HuH-7.5 (cell line): ENCODE measurements at regions not wholly inside any gene's neighbourhood (a gene's known extent, or its start where the extent isn't known, plus 50 kb on each side); places are given as distances from the start of the nearest gene placed in this dataset.

ENCODE experiments used
- DNase-seq: peaks from one replicate; pipeline ENCODE4 v3.0.0; 2011; ENCODE audit warnings: low spot score

DNA sequence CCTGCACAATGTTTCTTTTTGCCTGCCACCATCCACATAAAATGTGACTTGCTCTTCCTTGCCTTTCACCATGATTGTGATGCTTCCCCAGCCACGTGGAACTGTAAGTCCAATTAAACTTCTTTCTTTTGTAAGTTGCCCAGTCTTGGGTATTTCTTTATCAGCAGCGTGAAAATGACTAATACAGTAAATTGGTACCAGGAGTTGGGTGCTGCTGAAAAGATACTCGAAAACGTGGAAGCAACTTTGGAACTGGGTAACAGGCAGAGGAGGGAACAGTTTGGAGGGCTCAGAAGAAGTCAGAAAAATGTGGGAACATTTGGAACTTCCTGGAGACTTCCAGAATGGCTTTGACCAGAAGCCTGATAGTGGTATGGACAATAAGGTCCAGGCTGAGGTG, 425.3 kb downstream of the GPATCH2 start:
- no peak for DNase-seq

DNA sequence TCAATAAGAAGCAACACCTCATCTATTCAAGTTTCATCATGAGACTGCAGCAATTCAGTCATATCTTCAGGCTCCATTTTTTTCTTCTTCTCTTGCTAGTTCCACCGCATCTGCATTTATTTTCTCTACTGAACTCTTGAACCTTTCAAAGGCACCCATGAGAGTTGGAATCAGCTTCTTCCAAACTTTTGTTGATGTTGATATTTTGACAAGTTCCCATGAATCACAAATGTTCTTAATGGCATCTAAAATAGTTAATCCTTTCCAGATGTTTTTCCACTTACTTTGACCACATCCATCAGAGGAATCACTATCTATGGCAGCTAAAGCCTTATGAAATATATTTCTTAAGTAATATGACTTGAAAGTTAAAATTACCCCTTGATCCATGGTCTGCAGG, 434.3 kb downstream of the GPATCH2 start:
- DNase-seq: no peak

DNA sequence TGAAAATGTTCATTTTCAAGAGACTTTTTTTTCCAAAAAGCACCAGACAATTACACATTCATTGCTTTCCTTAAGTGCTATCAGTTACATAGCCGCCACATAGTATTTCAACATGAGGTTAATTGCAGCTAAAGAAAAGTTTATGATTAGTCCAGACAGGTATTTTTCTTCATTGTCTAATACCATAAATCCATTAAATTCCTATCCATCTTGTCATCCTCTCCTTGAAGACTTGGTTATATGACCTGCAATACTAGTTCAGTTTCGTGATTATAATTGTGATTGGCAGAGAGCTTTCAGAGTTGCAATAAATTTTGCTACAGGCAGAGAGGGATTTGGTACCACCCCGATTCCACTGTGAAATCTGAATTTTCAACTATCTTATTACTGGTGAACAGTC, 437.7 kb downstream of the GPATCH2 start:
- no peak for DNase-seq

GRCh38 chr1:217191441-217191840, 439.4 kb downstream of the GPATCH2 start:
- no peak for DNase-seq

GRCh38 chr1:217190359-217190758, 440.5 kb downstream of the GPATCH2 start:
- no peak for DNase-seq

- DNase-seq: no peak
Measured at GRCh38 chr1:217189362-217189761, 441.5 kb downstream of the GPATCH2 start.

- no peak for DNase-seq
Measured at GRCh38 chr1:217188280-217189237, 442.3 kb downstream of the GPATCH2 start.

- no peak for DNase-seq
Measured at GRCh38 chr1:217186664-217187063, 444.2 kb downstream of the GPATCH2 start.

DNA sequence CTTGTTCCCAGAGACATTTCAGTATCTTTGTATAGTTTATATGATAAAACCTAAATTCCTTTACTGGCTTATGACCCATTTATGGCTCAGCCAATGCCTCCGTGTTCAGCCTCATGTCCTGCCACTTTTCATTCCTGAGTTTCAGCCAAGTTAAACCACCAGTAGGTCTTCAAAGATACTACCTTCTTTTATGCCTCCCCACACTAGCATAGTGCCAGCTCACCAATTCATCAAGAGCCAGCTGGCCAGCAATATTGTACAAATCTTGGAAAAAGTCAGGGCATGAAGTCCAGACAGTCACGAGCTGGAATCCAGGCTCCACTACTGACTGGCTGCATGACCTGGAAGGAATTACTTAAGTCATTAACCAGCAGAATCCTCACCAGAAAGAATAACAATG, 446.0 kb downstream of the GPATCH2 start:
- no peak for DNase-seq

GRCh38 chr1:217182992-217183391, 447.9 kb downstream of the GPATCH2 start:
- no peak for DNase-seq

DNA sequence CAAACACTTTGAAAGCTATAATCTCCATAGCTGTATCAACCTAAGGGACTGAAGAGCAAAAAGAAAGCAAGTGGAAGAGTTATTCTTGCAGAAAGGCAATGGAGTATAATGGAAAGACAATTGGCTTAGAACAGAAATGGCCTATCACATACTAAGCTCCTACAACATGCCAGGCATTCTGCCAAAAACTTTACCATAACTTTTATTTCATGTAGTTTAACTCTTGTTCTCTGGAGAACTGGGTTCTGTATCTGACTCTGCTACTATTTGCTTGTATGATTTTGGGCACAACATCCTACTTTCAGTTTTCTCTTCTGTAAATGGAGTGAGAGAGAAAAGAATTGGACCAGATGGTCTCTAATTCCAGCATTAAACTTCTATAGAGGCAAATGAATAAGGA, 449.1 kb downstream of the GPATCH2 start:
- DNase-seq: no peak

- no peak for DNase-seq
Measured at GRCh38 chr1:217181176-217181746, 449.6 kb downstream of the GPATCH2 start.

DNA sequence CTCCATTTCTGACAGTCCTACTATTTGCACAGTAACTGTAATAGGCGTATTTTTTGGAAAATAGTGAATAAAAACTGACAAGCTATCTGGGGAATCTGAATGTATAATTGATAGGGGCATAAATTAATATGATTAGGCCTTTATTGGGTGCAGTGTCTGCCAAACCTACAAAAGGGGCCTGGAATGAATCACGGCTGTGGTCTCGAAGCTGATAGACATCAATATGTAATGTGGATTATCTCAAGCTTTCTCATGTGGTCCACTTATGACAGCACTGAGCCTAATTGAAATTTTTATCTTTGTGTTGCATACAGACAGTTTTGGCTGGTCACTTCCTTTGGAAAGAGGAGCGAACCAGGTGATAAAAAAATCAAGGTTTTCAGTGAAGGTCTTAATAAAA, 450.4 kb downstream of the GPATCH2 start:
- DNase-seq: no peak

- DNase-seq: no peak
Measured at GRCh38 chr1:217164403-217164802, 441.2 kb upstream of the ESRRG start.

- DNase-seq: no peak
Measured at GRCh38 chr1:217153361-217153760, 430.1 kb upstream of the ESRRG start.

DNA sequence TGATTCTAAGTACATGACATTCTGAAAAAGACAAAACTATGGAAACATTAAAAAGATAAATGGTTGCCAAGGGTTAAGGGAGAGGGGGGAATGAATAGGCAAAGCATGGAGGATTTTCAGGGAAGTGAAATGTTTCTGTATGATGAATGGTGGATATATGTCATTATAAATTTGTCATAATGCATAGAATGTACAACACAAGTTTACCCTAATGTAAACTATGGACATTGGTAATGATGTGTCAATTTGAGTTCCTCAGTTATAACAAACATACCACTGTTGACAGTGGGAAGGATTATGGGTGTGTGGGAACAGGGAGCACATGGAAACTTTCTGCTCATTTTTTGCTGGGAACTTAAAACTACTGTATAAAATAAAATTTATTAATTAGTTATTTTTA, 427.1 kb upstream of the ESRRG start:
- no peak for DNase-seq

GRCh38 chr1:217149791-217150190, 426.6 kb upstream of the ESRRG start:
- DNase-seq: no peak

DNA sequence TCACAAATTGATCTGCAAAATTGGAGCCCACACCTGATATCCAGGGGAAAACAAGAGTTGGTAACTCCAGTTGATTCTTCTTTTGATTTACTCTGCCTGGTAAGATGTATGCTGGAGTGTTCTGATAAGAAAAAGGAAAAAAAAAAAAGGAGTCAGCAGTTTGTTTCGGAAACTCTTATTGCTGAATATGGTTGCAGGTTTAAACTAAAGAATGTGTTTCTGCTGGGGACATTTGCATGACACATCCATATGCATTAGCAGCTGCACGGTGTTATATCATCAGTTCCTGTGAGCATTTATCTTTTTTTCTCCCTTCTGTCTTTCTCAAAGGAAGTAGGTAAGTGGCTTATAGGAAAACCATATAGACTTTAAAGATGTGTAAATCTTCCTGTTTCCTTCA, 418.5 kb upstream of the ESRRG start:
- no peak for DNase-seq

DNA sequence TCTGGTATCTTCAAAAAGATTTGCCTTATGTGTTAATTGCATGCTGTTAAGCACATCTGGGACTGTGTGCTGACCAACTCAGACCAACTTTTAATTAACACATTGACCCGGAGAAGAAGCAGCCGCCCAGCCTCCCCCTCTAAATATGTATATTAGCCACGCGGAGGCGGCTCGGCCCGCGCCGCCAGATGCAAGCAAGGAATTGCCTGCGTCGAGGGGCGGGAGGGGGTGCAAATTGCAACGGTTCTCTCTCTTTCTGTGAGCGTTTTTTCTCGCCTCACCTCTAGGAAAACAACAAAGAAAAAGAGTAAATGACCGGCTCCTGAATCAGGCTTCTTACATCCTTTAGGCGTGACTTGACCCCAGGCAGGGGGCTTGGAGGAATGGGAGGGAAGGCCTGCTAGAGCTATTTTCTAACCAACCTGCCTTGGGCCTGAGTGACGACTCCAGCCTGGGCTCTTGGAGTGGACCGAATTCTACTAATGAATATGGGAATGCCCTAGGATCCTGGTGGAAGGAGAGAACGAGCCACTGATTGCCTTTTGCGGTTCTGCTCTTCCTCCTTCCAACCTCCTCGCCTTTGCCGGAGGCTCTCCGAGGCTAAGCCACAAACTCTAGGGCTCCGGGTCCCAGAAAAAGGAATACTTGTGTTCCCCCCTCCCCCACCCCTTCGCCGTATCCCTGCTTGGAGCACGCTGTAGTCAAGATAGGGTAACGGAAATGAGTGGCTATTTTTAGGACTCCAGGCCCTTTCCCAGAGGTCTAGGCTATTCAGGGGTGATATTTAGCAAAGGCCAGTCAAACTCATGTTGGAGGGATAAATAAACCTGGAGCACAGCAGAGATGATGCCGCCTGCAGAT, 417.0 kb upstream of the ESRRG start:
- DNase-seq: no peak

DNA sequence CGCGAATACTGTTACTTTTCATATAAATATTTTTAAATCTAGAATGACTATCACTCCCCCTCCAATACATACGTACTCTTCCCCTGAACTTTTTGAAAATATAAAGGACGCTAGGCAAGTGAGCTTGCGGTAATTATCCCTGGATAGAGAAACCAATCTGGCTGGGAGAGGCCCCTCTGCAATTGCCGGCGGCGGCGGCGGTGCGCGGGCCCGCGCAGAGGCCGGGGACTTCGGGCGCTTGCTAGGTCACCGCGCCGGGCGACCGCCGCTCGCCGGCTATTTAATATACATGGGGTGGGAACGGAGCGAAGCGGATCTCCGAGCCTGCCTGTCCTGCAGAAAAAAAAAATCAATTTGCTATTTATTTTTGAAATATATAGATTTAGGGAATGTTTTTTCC, 416.3 kb upstream of the ESRRG start:
- no peak for DNase-seq

DNA sequence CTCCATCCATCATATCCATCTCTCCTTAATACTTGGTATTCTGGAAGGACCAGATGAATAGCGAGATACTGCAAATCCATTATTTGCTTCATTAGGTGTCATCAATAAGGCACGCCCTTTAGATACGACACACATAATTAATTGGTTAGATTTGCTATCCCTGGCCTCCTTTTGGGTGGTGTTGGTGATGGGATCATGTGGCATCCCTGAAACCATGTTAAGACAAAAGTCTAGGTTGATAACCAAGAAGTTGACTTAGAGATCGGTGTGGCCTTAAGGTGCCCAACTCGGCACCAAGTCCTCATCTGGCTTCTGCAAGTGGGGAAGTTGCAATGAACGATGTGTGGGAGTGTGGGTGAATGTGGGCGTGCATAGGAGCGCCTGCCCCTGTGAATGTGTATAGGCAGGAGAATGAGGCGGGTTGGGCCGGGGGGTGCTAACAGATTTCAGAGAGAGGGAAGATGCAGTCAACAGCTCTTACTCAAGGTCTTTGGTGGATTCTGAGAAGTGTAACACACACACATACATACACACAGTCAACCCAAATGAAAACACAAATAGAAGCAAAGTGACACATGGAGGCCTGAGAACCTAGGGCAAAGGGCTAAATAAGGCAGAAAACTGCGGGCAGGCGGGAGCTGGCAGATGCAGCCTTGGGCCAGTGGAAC, 415.7 kb upstream of the ESRRG start:
- DNase-seq: no peak

DNA sequence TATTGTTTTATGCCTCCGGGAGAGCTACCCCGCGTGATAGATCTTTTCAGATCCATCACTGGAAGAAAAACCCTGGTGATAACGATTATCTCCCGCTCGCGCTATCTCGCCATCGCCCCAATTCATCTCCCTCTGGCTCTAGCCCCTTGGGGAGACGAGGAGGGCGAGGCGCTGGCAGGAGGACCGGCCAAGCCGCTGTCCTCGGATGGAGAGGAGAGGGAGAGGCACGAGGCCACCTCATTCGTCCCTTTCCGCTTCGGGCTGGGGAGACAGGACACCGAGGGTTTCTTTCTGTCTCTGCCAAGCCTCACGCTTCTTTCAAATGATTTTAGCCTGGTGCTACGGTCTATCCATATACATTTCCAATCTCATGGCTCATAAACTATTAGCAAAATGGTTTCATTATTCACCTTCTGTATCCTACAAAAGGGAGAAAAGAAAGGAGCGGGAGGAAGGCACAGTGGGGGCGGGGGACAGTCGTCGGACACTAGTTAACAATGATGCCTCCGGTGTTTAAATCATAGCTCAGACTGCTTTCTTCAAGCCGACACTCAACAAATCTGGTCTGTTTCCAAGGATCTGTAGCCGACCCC, 415.0 kb upstream of the ESRRG start:
- no peak for DNase-seq
